ENCODE measurements at regions not wholly inside any gene's neighbourhood (a gene's known extent, or its start where the extent isn't known, plus 50 kb on each side); places are given as distances from the start of the nearest gene placed in this dataset.

GRCh38 chr22:27116312-27117086 lies 459.1 kb downstream of the MIAT start:
- no peak for DNase-seq
- Histone ChIP-seq H3K36me3 (replicated peaks; ENCODE audit: control insufficient read depth, insufficient read depth, low read length) (no peaks in the 10 kb centered on the region), H3K4me3 (ENCODE audit: insufficient read depth, low read depth, low read length) (no peak overlapping the region), H3K27me3 (ENCODE audit: control insufficient read depth, insufficient read depth, low read length) (no peaks in the 10 kb centered on the region)

- Histone ChIP-seq H3K4me3 (ENCODE audit: insufficient read depth, low read depth, low read length) (no peak overlapping the region), H3K36me3 (replicated peaks; ENCODE audit: control insufficient read depth, insufficient read depth, low read length) (no peaks in the 10 kb centered on the region), H3K27me3 (ENCODE audit: control insufficient read depth, insufficient read depth, low read length) (no peaks in the 10 kb centered on the region)
- no peak for DNase-seq
These were observed 462.6 kb downstream of the MIAT start for GRCh38 chr22:27120036-27120435.

GRCh38 chr22:27122574-27122973 lies 465.2 kb downstream of the MIAT start:
- Histone ChIP-seq H3K4me3 (ENCODE audit: insufficient read depth, low read depth, low read length) (no peak overlapping the region), H3K36me3 (replicated peaks; ENCODE audit: control insufficient read depth, insufficient read depth, low read length) (no peaks in the 10 kb centered on the region), H3K27me3 (ENCODE audit: control insufficient read depth, insufficient read depth, low read length) (no peaks in the 10 kb centered on the region)
- no peak for DNase-seq

GRCh38 chr22:27123880-27124279 lies 466.5 kb downstream of the MIAT start:
- DNase-seq: no peak
- Histone ChIP-seq H3K36me3 (replicated peaks; ENCODE audit: control insufficient read depth, insufficient read depth, low read length) (no peaks in the 10 kb centered on the region), H3K27me3 (ENCODE audit: control insufficient read depth, insufficient read depth, low read length) (no peaks in the 10 kb centered on the region), H3K4me3 (ENCODE audit: insufficient read depth, low read depth, low read length) (no peak overlapping the region)

GRCh38 chr22:27124351-27124966 lies 467.1 kb downstream of the MIAT start:
- no peak overlapping the region for H3K4me3 ChIP-seq (ENCODE audit: insufficient read depth, low read depth, low read length)
- H3K27me3 ChIP-seq (ENCODE audit: control insufficient read depth, insufficient read depth, low read length): no peaks in the 10 kb centered on the region
- no peak for DNase-seq
- H3K36me3 ChIP-seq (replicated peaks; ENCODE audit: control insufficient read depth, insufficient read depth, low read length): no peaks in the 10 kb centered on the region

- Histone ChIP-seq H3K36me3 (replicated peaks; ENCODE audit: control insufficient read depth, insufficient read depth, low read length) (no peaks in the 10 kb centered on the region), H3K27me3 (ENCODE audit: control insufficient read depth, insufficient read depth, low read length) (no peaks in the 10 kb centered on the region)
- DNase-seq: no peak
These were observed 468.2 kb downstream of the MIAT start for GRCh38 chr22:27125539-27125938.

GRCh38 chr22:27127911-27128310 lies 470.5 kb downstream of the MIAT start:
- Histone ChIP-seq H3K27me3 (ENCODE audit: control insufficient read depth, insufficient read depth, low read length) (no peaks in the 10 kb centered on the region), H3K4me3 (ENCODE audit: insufficient read depth, low read depth, low read length) (no peak overlapping the region), H3K36me3 (replicated peaks; ENCODE audit: control insufficient read depth, insufficient read depth, low read length) (no peaks in the 10 kb centered on the region)
- no peak for DNase-seq

More at GRCh38 chr22:27125539-27125938, 468.2 kb downstream of the MIAT start:
- no peak overlapping the region for H3K4me3 ChIP-seq (ENCODE audit: insufficient read depth, low read depth, low read length)

GRCh38 chr22:27128461-27129085 lies 471.2 kb downstream of the MIAT start:
- Histone ChIP-seq H3K4me3 (ENCODE audit: insufficient read depth, low read depth, low read length) (no peak overlapping the region), H3K27me3 (ENCODE audit: control insufficient read depth, insufficient read depth, low read length) (no peaks in the 10 kb centered on the region), H3K36me3 (replicated peaks; ENCODE audit: control insufficient read depth, insufficient read depth, low read length) (no peaks in the 10 kb centered on the region)
- DNase-seq: no peak

- H3K27me3 ChIP-seq (ENCODE audit: control insufficient read depth, insufficient read depth, low read length): no peaks in the 10 kb centered on the region
- no peaks in the 10 kb centered on the region for H3K36me3 ChIP-seq (replicated peaks; ENCODE audit: control insufficient read depth, insufficient read depth, low read length)
- DNase-seq: no peak
- no peak overlapping the region for H3K4me3 ChIP-seq (ENCODE audit: insufficient read depth, low read depth, low read length)
These were observed 471.9 kb downstream of the MIAT start for GRCh38 chr22:27129266-27129665.

- no peaks in the 10 kb centered on the region for H3K36me3 ChIP-seq (replicated peaks; ENCODE audit: control insufficient read depth, insufficient read depth, low read length)
- no peaks in the 10 kb centered on the region for H3K27me3 ChIP-seq (ENCODE audit: control insufficient read depth, insufficient read depth, low read length)
- no peak overlapping the region for H3K4me3 ChIP-seq (ENCODE audit: insufficient read depth, low read depth, low read length)
- DNase-seq: no peak
These were observed 473.5 kb downstream of the MIAT start for GRCh38 chr22:27130906-27131305.

- no peak overlapping the region for H3K4me3 ChIP-seq (ENCODE audit: insufficient read depth, low read depth, low read length)
- no peaks in the 10 kb centered on the region for H3K27me3 ChIP-seq (ENCODE audit: control insufficient read depth, insufficient read depth, low read length)
- DNase-seq: no peak
- no peaks in the 10 kb centered on the region for H3K36me3 ChIP-seq (replicated peaks; ENCODE audit: control insufficient read depth, insufficient read depth, low read length)
These were observed 474.0 kb downstream of the MIAT start for GRCh38 chr22:27131346-27131745.

- Histone ChIP-seq H3K4me3 (ENCODE audit: insufficient read depth, low read depth, low read length) (no peak overlapping the region), H3K27me3 (ENCODE audit: control insufficient read depth, insufficient read depth, low read length) (no peaks in the 10 kb centered on the region), H3K36me3 (replicated peaks; ENCODE audit: control insufficient read depth, insufficient read depth, low read length) (no peaks in the 10 kb centered on the region)
- DNase-seq: no peak
These were observed 475.0 kb downstream of the MIAT start for GRCh38 chr22:27132400-27132799.

GRCh38 chr22:27133019-27133431 lies 475.6 kb downstream of the MIAT start:
- H3K27me3 ChIP-seq (ENCODE audit: control insufficient read depth, insufficient read depth, low read length): no peaks in the 10 kb centered on the region
- no peak for DNase-seq
- no peak overlapping the region for H3K4me3 ChIP-seq (ENCODE audit: insufficient read depth, low read depth, low read length)
- no peaks in the 10 kb centered on the region for H3K36me3 ChIP-seq (replicated peaks; ENCODE audit: control insufficient read depth, insufficient read depth, low read length)

- peak; percentile 43 for DNase-seq
- H3K36me3 ChIP-seq (replicated peaks; ENCODE audit: control insufficient read depth, insufficient read depth, low read length): no peaks in the 10 kb centered on the region
These were observed 476.4 kb downstream of the MIAT start for GRCh38 chr22:27133681-27134314.

GRCh38 chr22:27134315-27134701 lies 476.9 kb downstream of the MIAT start:
- no peak overlapping the region for H3K4me3 ChIP-seq (ENCODE audit: insufficient read depth, low read depth, low read length)
- DNase-seq: no peak
- no peaks in the 10 kb centered on the region for H3K27me3 ChIP-seq (ENCODE audit: control insufficient read depth, insufficient read depth, low read length)
- no peaks in the 10 kb centered on the region for H3K36me3 ChIP-seq (replicated peaks; ENCODE audit: control insufficient read depth, insufficient read depth, low read length)

More at GRCh38 chr22:27133681-27134314, 476.4 kb downstream of the MIAT start:
- no peaks in the 10 kb centered on the region for H3K27me3 ChIP-seq (ENCODE audit: control insufficient read depth, insufficient read depth, low read length)
- no peak overlapping the region for H3K4me3 ChIP-seq (ENCODE audit: insufficient read depth, low read depth, low read length)

All from H7 (cell line).